CD4-positive, alpha-beta T cell (primary cell): ENCODE measurements at regions not wholly inside any gene's neighbourhood (a gene's known extent, or its start where the extent isn't known, plus 50 kb on each side); places are given as distances from the start of the nearest gene placed in this dataset.

ENCODE experiments used
- ATAC-seq: fragments of 200-7000 bp; cut with Tn5 transposase; one replicate; pipeline ENCODE4 v1.10.0; 2022; ENCODE audit warnings: mild to moderate bottlenecking; ENCODE audit not compliant: poor library complexity
- CTCF ChIA-PET: fragments of 350-600 bp; sonication (Branson Sonifier 250); formaldehyde crosslinking; loops from one replicate; lab custom pipeline; 2021; ENCODE audit warnings: antibody characterized with exemption, inconsistent platforms; lab: Charles Lee
- POLR2A ChIA-PET: fragments of 350-600 bp; sonication (Branson Sonifier 250); formaldehyde crosslinking; loops from one replicate; lab custom pipeline; 2021; ENCODE audit warnings: antibody characterized with exemption, inconsistent platforms; lab: Charles Lee
- DNase-seq, 14 experiments: peaks; one replicate each; pipeline ENCODE4 v3.0.0-alpha.2; 2013 to 2020; ENCODE audit warnings: mixed read lengths in 2 of 14
- H3K27ac ChIP-seq, 2 donors: one replicate each; pipeline versions ENCODE4 v1.5.1 to v1.7.0; 2013; ENCODE audit warnings: low read length in 2 of 2, low read depth in 1 of 2, mild to moderate bottlenecking in 1 of 2
- H3K27me3 ChIP-seq, 2 experiments: 1 replicate in 1 of 2; 2 replicates in 1 of 2; pipeline versions ENCODE4 v1.6.1 to v1.7.0; 2013; ENCODE audit warnings: low read length in 2 of 2, control low read depth in 1 of 2, mild to moderate bottlenecking in 1 of 2, moderate library complexity in 1 of 2; ENCODE audit not compliant: insufficient read depth in 2 of 2, control insufficient read depth in 1 of 2
- H3K36me3 ChIP-seq: one replicate; pipeline ENCODE4 v1.6.1; 2013; ENCODE audit warnings: low read length, control low read depth; ENCODE audit not compliant: insufficient read depth
- H3K4me1 ChIP-seq: one replicate; pipeline ENCODE4 v1.6.1; 2013; ENCODE audit warnings: low read length, control low read depth; ENCODE audit not compliant: insufficient read depth
- H3K4me3 ChIP-seq: one replicate; pipeline ENCODE4 v1.5.1; 2013; ENCODE audit warnings: mild to moderate bottlenecking, low read length, moderate library complexity
- H3K9me3 ChIP-seq, 2 experiments: 1 replicate in 1 of 2; 2 replicates in 1 of 2; pipeline versions ENCODE4 v1.6.1 to v1.7.0; 2013; ENCODE audit warnings: low read length in 2 of 2, mild to moderate bottlenecking in 2 of 2, control low read depth in 1 of 2, moderate library complexity in 1 of 2; ENCODE audit not compliant: control insufficient read depth in 1 of 2, insufficient read depth in 1 of 2
- H3K27ac Mint-ChIP-seq: one replicate; pipeline ENCODE4 v1.8.0; 2020; ENCODE audit warnings: mixed read lengths
- H3K27me3 Mint-ChIP-seq: one replicate; pipeline ENCODE4 v1.8.0; 2021; ENCODE audit warnings: mixed read lengths
- H3K36me3 Mint-ChIP-seq: one replicate; pipeline ENCODE4 v1.8.0; 2021; ENCODE audit warnings: low read depth, mixed read lengths
- H3K4me1 Mint-ChIP-seq: one replicate; pipeline ENCODE4 v1.8.0; 2021; ENCODE audit warnings: low read depth, mixed read lengths
- H3K4me3 Mint-ChIP-seq: one replicate; pipeline ENCODE4 v1.8.0; 2020; ENCODE audit warnings: mild to moderate bottlenecking, mixed read lengths
- H3K9me3 Mint-ChIP-seq: one replicate; pipeline ENCODE4 v1.8.0; 2020; ENCODE audit warnings: mixed read lengths
- intact Hi-C, 2 experiments: fragments of 100-400 bp; cut with DNase I in 1 of 2; cut with micrococcal nuclease in 1 of 2; formaldehyde crosslinking; loops; one replicate each; pipeline versions ENCODE4 v1.15.1 to v1.9.0; 2023 to 2025; cut with DNase I, micrococcal nuclease
- TF ChIP-seq, protein P1 (sequence below): fragments of 200-600 bp; IDR thresholded peaks from one replicate; pipeline ENCODE4 v1.8.0; 2022; ENCODE audit warnings: antibody characterized with exemption, mild to moderate bottlenecking

DNA sequence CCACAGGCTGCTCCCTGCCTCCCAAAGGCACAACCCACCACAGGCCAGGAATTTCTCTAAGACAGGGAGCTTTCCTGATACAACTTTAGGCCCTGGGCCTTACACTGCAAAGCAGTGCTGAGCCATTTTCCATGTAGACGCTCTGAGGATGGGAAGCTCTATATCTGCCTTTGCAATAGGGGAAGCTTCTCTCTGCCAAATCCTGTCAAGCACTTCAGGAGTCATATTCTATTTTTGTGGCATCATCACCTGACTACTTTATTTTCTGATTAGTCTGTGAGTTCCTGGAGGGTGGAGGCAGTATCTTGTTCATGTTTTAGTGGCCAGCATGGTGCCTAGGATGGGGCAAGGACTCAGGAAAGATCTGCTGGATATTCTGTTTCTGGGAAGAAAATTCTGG, 382.0 kb downstream of the ZNF536 start:
- H3K9me3 ChIP-seq, result peaks cover 4 to 12% of the 10 kb centered on the region in 2 experiments
- H3K27me3 ChIP-seq, result no peaks in the 10 kb centered on the region
- no peaks in the 10 kb centered on the region for H3K36me3 Mint-ChIP-seq
- ATAC-seq (no peak), DNase-seq (no peak)
- peaks cover 5% of the 10 kb centered on the region for H3K9me3 Mint-ChIP-seq
- no peak overlapping the region for H3K4me3 Mint-ChIP-seq
- H3K36me3 ChIP-seq, result no peaks in the 10 kb centered on the region
- no peak overlapping the region for H3K4me3 ChIP-seq
- ChIA-PET POLR2A (no interaction called here), CTCF (no interaction called here)
- H3K27me3 Mint-ChIP-seq, result peaks cover 4% of the 10 kb centered on the region
- TF ChIP-seq, protein P1, sequence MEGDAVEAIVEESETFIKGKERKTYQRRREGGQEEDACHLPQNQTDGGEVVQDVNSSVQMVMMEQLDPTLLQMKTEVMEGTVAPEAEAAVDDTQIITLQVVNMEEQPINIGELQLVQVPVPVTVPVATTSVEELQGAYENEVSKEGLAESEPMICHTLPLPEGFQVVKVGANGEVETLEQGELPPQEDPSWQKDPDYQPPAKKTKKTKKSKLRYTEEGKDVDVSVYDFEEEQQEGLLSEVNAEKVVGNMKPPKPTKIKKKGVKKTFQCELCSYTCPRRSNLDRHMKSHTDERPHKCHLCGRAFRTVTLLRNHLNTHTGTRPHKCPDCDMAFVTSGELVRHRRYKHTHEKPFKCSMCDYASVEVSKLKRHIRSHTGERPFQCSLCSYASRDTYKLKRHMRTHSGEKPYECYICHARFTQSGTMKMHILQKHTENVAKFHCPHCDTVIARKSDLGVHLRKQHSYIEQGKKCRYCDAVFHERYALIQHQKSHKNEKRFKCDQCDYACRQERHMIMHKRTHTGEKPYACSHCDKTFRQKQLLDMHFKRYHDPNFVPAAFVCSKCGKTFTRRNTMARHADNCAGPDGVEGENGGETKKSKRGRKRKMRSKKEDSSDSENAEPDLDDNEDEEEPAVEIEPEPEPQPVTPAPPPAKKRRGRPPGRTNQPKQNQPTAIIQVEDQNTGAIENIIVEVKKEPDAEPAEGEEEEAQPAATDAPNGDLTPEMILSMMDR, result no peak
- no peak overlapping the region for H3K27ac ChIP-seq
- intact Hi-C loops, result no loop called here
- no peaks in the 10 kb centered on the region for H3K4me1 Mint-ChIP-seq
- no peaks in the 10 kb centered on the region for H3K4me1 ChIP-seq
- no peak overlapping the region for H3K27ac Mint-ChIP-seq

DNA sequence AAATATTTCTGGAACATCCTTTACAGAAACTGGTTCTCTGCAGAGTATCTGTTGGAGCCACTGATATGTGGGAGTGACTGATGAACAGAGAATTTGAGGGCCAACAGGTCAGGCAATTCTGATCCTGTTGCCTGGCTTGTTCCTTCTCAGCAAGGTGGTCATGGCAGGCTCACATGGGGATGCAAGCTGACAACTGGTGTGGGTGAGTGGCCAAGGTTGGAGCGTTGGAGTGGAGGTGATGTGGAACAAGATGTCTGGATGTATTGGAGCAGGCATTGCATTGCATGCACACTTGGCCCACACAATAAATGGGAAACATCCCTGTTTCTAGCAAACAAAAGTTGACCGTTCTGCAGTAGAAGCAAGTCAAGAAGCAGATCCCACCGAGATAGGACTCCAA, 380.7 kb downstream of the ZNF536 start:
- peaks cover 4% of the 10 kb centered on the region for H3K27me3 Mint-ChIP-seq
- no peak for ATAC-seq
- H3K36me3 ChIP-seq, result no peaks in the 10 kb centered on the region
- peaks cover 5% of the 10 kb centered on the region for H3K9me3 Mint-ChIP-seq
- no peak overlapping the region for H3K4me3 Mint-ChIP-seq
- H3K4me1 Mint-ChIP-seq, result no peaks in the 10 kb centered on the region
- no peaks in the 10 kb centered on the region for H3K27me3 ChIP-seq
- CTCF ChIA-PET, result no interaction called here
- H3K4me1 ChIP-seq, result no peaks in the 10 kb centered on the region
- H3K36me3 Mint-ChIP-seq, result no peaks in the 10 kb centered on the region
- POLR2A ChIA-PET, result no interaction called here
- peaks cover 4 to 12% of the 10 kb centered on the region in 2 experiments for H3K9me3 ChIP-seq
- intact Hi-C loops, result no loop called here
- no peak overlapping the region for H3K27ac ChIP-seq
- TF ChIP-seq, protein P1, result no peak
- no peak overlapping the region for H3K27ac Mint-ChIP-seq
- DNase-seq, result no peak
- no peak overlapping the region for H3K4me3 ChIP-seq

DNA sequence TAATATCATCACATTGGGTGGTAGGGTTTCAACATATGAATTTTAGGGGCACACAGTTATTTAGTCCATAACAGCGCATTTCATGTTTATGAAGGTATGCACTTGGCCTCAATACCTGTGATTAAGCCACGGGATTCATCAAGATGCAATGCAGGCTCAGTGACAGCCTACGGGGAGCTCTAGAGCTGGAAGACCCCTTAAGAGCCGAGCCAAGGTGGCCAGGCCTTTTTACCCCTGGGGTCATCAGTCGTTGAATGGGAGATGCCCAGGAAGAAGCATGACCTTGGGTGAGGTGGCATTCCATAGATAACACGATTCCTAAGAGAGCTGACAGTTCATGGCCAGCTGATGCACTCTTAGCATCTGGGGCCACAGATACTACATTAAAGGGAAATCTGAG, 380.0 kb downstream of the ZNF536 start:
- Mint-ChIP-seq H3K36me3 (no peaks in the 10 kb centered on the region), H3K27me3 (peaks cover 6% of the 10 kb centered on the region), H3K4me3 (no peak overlapping the region), H3K27ac (no peak overlapping the region), H3K4me1 (no peaks in the 10 kb centered on the region), H3K9me3 (peaks cover 5% of the 10 kb centered on the region)
- TF ChIP-seq, protein P1, result no peak
- CTCF ChIA-PET, result no interaction called here
- intact Hi-C loops, result no loop called here
- Histone ChIP-seq H3K4me1 (no peaks in the 10 kb centered on the region), H3K4me3 (no peak overlapping the region), H3K9me3 (peaks cover 4 to 12% of the 10 kb centered on the region in 2 experiments), H3K36me3 (no peaks in the 10 kb centered on the region), H3K27me3 (no peaks in the 10 kb centered on the region), H3K27ac (no peak overlapping the region)
- DNase-seq (no peak), ATAC-seq (no peak)
- POLR2A ChIA-PET, result no interaction called here
